Nephron (organoid): ENCODE measurements at regions not wholly inside any gene's neighbourhood (a gene's known extent, or its start where the extent isn't known, plus 50 kb on each side); places are given as distances from the start of the nearest gene placed in this dataset.

Source experiments
- H3K27ac Mint-ChIP-seq, 3 experiments: 2 replicates each; pipeline ENCODE4 v1.8.0; 2020; ENCODE audit warnings: mixed read lengths in 3 of 3, mild to moderate bottlenecking in 2 of 3, moderate library complexity in 1 of 3
- H3K27me3 Mint-ChIP-seq: 2 replicates; pipeline ENCODE4 v1.8.0; 2021; ENCODE audit warnings: low read depth, mild to moderate bottlenecking, moderate library complexity, mixed read lengths
- H3K36me3 Mint-ChIP-seq: 2 replicates; pipeline ENCODE4 v1.8.0; 2020; ENCODE audit warnings: low read depth, mixed read lengths
- H3K4me1 Mint-ChIP-seq: 2 replicates; pipeline ENCODE4 v1.8.0; 2020; ENCODE audit warnings: mixed read lengths
- H3K4me3 Mint-ChIP-seq, 3 experiments: 2 replicates each; pipeline ENCODE4 v1.8.0; 2020; ENCODE audit warnings: mild to moderate bottlenecking in 3 of 3, mixed read lengths in 3 of 3, moderate library complexity in 2 of 3
- H3K9me3 Mint-ChIP-seq: 2 replicates; pipeline ENCODE4 v1.8.0; 2020; ENCODE audit warnings: mixed read lengths
- TF ChIP-seq, protein P1 (sequence below), 3 experiments: fragments of 200-600 bp; sonication (generic); IDR thresholded peaks; one replicate each; pipeline ENCODE4 v1.5.0; 2021; ENCODE audit warnings: antibody characterized with exemption in 3 of 3; ENCODE audit not compliant: unreplicated experiment in 3 of 3

DNA sequence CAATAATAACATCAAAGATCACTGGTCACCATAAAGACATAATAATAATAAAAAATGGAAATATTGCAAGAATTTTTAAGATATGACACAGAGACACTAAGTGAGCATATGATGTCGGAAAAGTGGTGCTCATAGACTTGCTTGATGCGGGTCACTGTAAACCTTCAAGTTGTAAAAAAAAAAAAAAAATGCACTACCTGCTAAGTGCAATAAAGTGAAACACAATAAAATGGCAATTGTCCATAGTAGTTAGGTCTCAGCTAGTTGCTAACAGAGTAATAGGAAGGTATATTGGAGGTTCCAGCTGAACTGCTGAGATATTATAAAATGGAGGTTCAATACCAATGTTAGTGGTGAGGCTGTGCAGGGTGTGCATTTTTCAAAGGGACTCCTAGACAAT, 146.6 kb upstream of the MRPS22 start:
- Mint-ChIP-seq H3K36me3 (peaks cover 5% of the 10 kb centered on the region), H3K9me3 (peaks cover 28% of the 10 kb centered on the region), H3K27me3 (no peaks in the 10 kb centered on the region), H3K4me3 (no peak overlapping the region), H3K27ac (no peak overlapping the region), H3K4me1 (peaks cover 5% of the 10 kb centered on the region)
- TF ChIP-seq, protein P1, sequence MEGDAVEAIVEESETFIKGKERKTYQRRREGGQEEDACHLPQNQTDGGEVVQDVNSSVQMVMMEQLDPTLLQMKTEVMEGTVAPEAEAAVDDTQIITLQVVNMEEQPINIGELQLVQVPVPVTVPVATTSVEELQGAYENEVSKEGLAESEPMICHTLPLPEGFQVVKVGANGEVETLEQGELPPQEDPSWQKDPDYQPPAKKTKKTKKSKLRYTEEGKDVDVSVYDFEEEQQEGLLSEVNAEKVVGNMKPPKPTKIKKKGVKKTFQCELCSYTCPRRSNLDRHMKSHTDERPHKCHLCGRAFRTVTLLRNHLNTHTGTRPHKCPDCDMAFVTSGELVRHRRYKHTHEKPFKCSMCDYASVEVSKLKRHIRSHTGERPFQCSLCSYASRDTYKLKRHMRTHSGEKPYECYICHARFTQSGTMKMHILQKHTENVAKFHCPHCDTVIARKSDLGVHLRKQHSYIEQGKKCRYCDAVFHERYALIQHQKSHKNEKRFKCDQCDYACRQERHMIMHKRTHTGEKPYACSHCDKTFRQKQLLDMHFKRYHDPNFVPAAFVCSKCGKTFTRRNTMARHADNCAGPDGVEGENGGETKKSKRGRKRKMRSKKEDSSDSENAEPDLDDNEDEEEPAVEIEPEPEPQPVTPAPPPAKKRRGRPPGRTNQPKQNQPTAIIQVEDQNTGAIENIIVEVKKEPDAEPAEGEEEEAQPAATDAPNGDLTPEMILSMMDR (IDR thresholded peaks at IDR 0.05; ENCODE audit: unreplicated experiment in 3 of 3): no peak

- Mint-ChIP-seq H3K4me3 (no peak overlapping the region), H3K36me3 (peaks cover 5% of the 10 kb centered on the region), H3K27me3 (no peaks in the 10 kb centered on the region), H3K27ac (no peak overlapping the region), H3K4me1 (peaks cover 5% of the 10 kb centered on the region), H3K9me3 (peaks cover 27% of the 10 kb centered on the region)
- TF ChIP-seq, protein P1 (IDR thresholded peaks at IDR 0.05; ENCODE audit: unreplicated experiment in 3 of 3): no peak
Observed at GRCh38 chr3:139198186-139198585, 145.6 kb upstream of the MRPS22 start.

GRCh38 chr3:139198929-139199328, 144.9 kb upstream of the MRPS22 start:
- Mint-ChIP-seq H3K36me3 (peaks cover 5% of the 10 kb centered on the region), H3K27me3 (no peaks in the 10 kb centered on the region), H3K9me3 (peaks cover 25% of the 10 kb centered on the region), H3K4me1 (peaks cover 5% of the 10 kb centered on the region), H3K4me3 (no peak overlapping the region), H3K27ac (no peak overlapping the region)
- TF ChIP-seq, protein P1 (IDR thresholded peaks at IDR 0.05; ENCODE audit: unreplicated experiment in 3 of 3): no peak

GRCh38 chr3:139199421-139200010, 144.3 kb upstream of the MRPS22 start:
- H3K27me3 Mint-ChIP-seq: peaks cover 5% of the 10 kb centered on the region
- H3K4me1 Mint-ChIP-seq: peaks cover 5% of the 10 kb centered on the region
- H3K36me3 Mint-ChIP-seq: peaks cover 5% of the 10 kb centered on the region
- no peak overlapping the region for H3K27ac Mint-ChIP-seq
- H3K9me3 Mint-ChIP-seq: peaks cover 25% of the 10 kb centered on the region
- H3K4me3 Mint-ChIP-seq: no peak overlapping the region
- TF ChIP-seq, protein P1 (IDR thresholded peaks at IDR 0.05; ENCODE audit: unreplicated experiment in 3 of 3): no peak

DNA sequence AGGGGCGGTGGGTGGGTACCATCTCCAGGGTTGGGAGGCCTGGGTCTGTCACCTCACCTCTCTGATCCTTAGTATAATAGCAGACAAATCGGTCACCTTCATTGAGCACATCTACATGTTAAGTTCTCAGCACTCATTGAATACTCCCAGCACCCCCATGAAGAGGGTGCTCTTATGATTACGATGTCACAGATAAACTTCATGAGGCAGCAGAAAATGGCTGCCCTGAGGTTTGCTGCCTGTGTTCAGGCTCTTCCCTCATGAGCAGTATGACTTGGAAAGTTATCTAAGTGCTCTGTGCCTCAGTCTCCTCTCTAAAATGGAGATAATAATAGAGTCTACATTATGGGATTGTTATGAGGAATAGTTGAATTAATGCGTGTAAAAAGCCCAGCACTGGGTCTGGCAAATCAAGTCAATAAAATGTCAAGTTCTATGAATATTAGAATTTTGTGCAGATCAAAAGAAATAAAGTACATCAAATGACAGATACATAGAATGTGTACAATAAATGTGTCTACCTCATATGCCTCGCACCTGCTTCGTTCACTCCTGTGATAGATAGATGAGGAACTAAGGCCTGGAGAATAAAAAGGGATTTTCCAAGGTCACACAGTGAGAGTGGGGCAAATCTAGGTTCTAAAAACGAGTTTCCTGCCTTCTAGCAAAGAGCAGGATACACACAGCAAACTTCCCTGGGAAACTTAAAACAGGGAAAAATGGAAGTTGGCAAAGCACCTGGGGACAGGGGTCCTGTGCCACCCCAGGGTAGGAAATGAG, 142.2 kb upstream of the MRPS22 start:
- peaks cover 10% of the 10 kb centered on the region for H3K9me3 Mint-ChIP-seq
- H3K4me1 Mint-ChIP-seq: peaks cover 5% of the 10 kb centered on the region
- H3K27ac Mint-ChIP-seq: no peak overlapping the region
- H3K4me3 Mint-ChIP-seq: no peak overlapping the region
- H3K36me3 Mint-ChIP-seq: peaks cover 3% of the 10 kb centered on the region
- TF ChIP-seq, protein P1 (IDR thresholded peaks at IDR 0.05; ENCODE audit: unreplicated experiment in 3 of 3): no peak
- peaks cover 6% of the 10 kb centered on the region for H3K27me3 Mint-ChIP-seq
